ENCODE measurements at regions not wholly inside any gene's neighbourhood (a gene's known extent, or its start where the extent isn't known, plus 50 kb on each side); places are given as distances from the start of the nearest gene placed in this dataset.

DNA sequence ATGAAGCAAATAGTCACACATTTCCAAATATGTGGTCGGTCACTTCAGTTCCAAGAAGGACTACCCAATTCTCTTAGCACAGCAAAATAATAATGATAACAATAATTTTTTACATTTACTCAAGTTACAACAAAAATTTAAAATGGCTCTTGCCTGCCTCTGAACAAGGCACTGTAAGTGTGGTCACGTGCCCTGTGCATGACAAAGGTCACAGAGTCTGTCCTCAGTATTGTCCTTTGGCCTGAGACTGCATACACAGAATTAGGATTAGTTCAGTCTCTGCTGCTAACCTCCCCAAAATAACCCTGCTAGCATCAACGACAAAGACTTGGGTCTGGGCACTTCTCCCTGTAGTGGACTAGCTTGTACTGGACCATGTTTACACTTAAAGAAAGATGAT is 297.1 kb upstream of the DUSP10 start:
- TF ChIP-seq, protein P1, sequence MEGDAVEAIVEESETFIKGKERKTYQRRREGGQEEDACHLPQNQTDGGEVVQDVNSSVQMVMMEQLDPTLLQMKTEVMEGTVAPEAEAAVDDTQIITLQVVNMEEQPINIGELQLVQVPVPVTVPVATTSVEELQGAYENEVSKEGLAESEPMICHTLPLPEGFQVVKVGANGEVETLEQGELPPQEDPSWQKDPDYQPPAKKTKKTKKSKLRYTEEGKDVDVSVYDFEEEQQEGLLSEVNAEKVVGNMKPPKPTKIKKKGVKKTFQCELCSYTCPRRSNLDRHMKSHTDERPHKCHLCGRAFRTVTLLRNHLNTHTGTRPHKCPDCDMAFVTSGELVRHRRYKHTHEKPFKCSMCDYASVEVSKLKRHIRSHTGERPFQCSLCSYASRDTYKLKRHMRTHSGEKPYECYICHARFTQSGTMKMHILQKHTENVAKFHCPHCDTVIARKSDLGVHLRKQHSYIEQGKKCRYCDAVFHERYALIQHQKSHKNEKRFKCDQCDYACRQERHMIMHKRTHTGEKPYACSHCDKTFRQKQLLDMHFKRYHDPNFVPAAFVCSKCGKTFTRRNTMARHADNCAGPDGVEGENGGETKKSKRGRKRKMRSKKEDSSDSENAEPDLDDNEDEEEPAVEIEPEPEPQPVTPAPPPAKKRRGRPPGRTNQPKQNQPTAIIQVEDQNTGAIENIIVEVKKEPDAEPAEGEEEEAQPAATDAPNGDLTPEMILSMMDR (IDR thresholded peaks at IDR 0.05): no peak
- no peak for TF ChIP-seq POLR2A (IDR thresholded peaks at IDR 0.05)

All from prostate gland (tissue), 2 donors.